HepG2 (cell line): ENCODE measurements at regions not wholly inside any gene's neighbourhood (a gene's known extent, or its start where the extent isn't known, plus 50 kb on each side); places are given as distances from the start of the nearest gene placed in this dataset.

Source experiments
- ATAC-seq: fragments of 200-7000 bp; cut with Tn5 transposase; 3 replicates; pipeline ENCODE4 v1.9.1; 2020; ENCODE audit warnings: mild to moderate bottlenecking, moderate library complexity
- BruUV-seq: library from RNA; stranded (reverse); fragments of 400-500 nt; replicated peaks from 2 replicates; lab custom pipeline; 2021; lab: Mats Ljungman, UMichigan
- CTCF ChIA-PET: fragments of 300-600 bp; formaldehyde crosslinking; extraction: SDS; loops from one replicate; lab custom pipeline; 2021; ENCODE audit warnings: low total read pairs, inconsistent platforms, low intra/inter-chr PET ratio; lab: Yijun Ruan, JAX
- POLR2A ChIA-PET: fragments of 350-600 bp; sonication (Branson Sonifier 250); formaldehyde crosslinking; loops from one replicate; lab custom pipeline; 2020; ENCODE audit warnings: antibody characterized with exemption, inconsistent platforms; lab: Yijun Ruan, JAX
- DNase-seq: peaks from one replicate; pipeline ENCODE4 v3.0.0-alpha.2; 2015; ENCODE audit warnings: low spot score
- FAIRE-seq: peaks from 3 replicates; lab custom pipeline; 2011; peaks lifted over from hg19 to GRCh38; lab: Jason Lieb, UNC
- H2AFZ ChIP-seq: one replicate; pipeline ENCODE4 v1.6.1; 2011; ENCODE audit warnings: low read length, inconsistent platforms
- H3K27ac ChIP-seq: fragments of 300-600 bp; 3 replicates; pipeline ENCODE4 v1.8.0; 2011; ENCODE audit warnings: mixed run types, mild to moderate bottlenecking, mixed read lengths, low read length, inconsistent platforms; ENCODE audit not compliant: insufficient read depth; ENCODE audit errors: extremely low read length
- H3K27me3 ChIP-seq, 2 experiments: fragments of 200-600 bp in 1 of 2; 2 replicates in 1 of 2; 3 replicates in 1 of 2; pipeline versions ENCODE4 v1.6.0 to v1.8.0; 2011; ENCODE audit warnings: low read length in 2 of 2, mild to moderate bottlenecking in 2 of 2, moderate library complexity in 2 of 2, inconsistent platforms in 1 of 2; ENCODE audit not compliant: insufficient read depth in 2 of 2, control insufficient read depth in 1 of 2
- H3K36me3 ChIP-seq, 2 experiments: fragments of 200-600 bp in 1 of 2; replicated peaks in 1 of 2; 2 replicates in 1 of 2; 3 replicates in 1 of 2; pipeline versions ENCODE4 v1.5.1 to v1.8.0; 2011; ENCODE audit warnings: low read length in 2 of 2, inconsistent platforms in 1 of 2; ENCODE audit not compliant: insufficient read depth in 2 of 2, control insufficient read depth in 1 of 2
- H3K4me1 ChIP-seq: 2 replicates; pipeline ENCODE4 v1.5.1; 2012; ENCODE audit warnings: low read length, inconsistent platforms; ENCODE audit not compliant: insufficient read depth
- H3K4me2 ChIP-seq: 2 replicates; pipeline ENCODE4 v1.6.0; 2011; ENCODE audit warnings: low read depth, low read length, inconsistent platforms
- H3K4me3 ChIP-seq, 3 experiments: fragments of 200-600 bp in 1 of 3; sonication (generic), shearing (Covaris generic) in 1 of 3; replicated peaks in 1 of 3; 2 replicates each; pipeline ENCODE4 v1.5.1; 2011 to 2016; ENCODE audit warnings: low read length in 3 of 3, inconsistent platforms in 2 of 3, low read depth in 2 of 3, mild to moderate bottlenecking in 2 of 3, control low read depth in 1 of 3, mixed read lengths in 1 of 3; ENCODE audit not compliant: insufficient read depth in 1 of 3
- H3K79me2 ChIP-seq: one replicate; pipeline ENCODE4 v1.6.1; 2011; ENCODE audit warnings: low read length, inconsistent platforms; ENCODE audit not compliant: insufficient read depth
- H3K9ac ChIP-seq: 2 replicates; pipeline ENCODE4 v1.6.0; 2011; ENCODE audit warnings: mild to moderate bottlenecking, low read depth, low read length, inconsistent platforms; ENCODE audit not compliant: insufficient read depth
- H3K9me3 ChIP-seq: 2 replicates; pipeline ENCODE4 v1.5.1; 2012; ENCODE audit warnings: mild to moderate bottlenecking, low read length
- H4K20me1 ChIP-seq: 2 replicates; pipeline ENCODE4 v1.6.0; 2011; ENCODE audit warnings: inconsistent platforms, mild to moderate bottlenecking, low read length, moderate library complexity; ENCODE audit not compliant: insufficient read depth
- CREB3 ChIP-seq: sonication (generic); formaldehyde crosslinking; IDR thresholded peaks from 2 replicates; pipeline ENCODE4 v1.5.0; 2020; ENCODE audit warnings: missing genetic modification reagents
- MAFF ChIP-seq: IDR thresholded peaks from 2 replicates; pipeline ENCODE4 v1.6.1; 2011; ENCODE audit warnings: low read depth, low read length, improper control_type of control experiment
- MAFK ChIP-seq, 2 experiments: IDR thresholded peaks in 1 of 2; conservative IDR thresholded peaks in 1 of 2; 2 replicates each; pipeline ENCODE4 v1.6.1; 2011; ENCODE audit warnings: improper control_type of control experiment in 2 of 2, low read length in 2 of 2
- ZSCAN9 ChIP-seq: IDR thresholded peaks from 2 replicates; pipeline ENCODE4 v1.6.1; 2016; ENCODE audit warnings: borderline replicate concordance
- WGBS: methylation state at CpG from one replicate; pipeline ENCODE4 v1.1.6; 2017; ENCODE audit warnings: low lambda C conversion rate; 5-methylcytosine and 5-hydroxymethylcytosine counted together
- in situ Hi-C: cut with HindIII; loops from 2 replicates; pipeline ENCODE4 v1.10.0; 2017; ENCODE audit warnings: low pct_unique_long_range_greater_than_20kb; ENCODE audit not compliant: extremely low pct_ligation_motif_present
- intact Hi-C: fragments of 100-400 bp; cut with micrococcal nuclease; formaldehyde crosslinking; loops from one replicate; pipeline ENCODE4 v1.10.0; 2022; ENCODE audit not compliant: unreplicated experiment

GRCh38 chr2:155675920-155676319 lies 656.6 kb downstream of the NR4A2 start:
- no TSS peak for BruUV-seq

GRCh38 chr2:155665704-155666103 lies 666.8 kb downstream of the NR4A2 start:
- in situ Hi-C loops (no loop called here), intact Hi-C loops (no loop called here)
- no peak for TF ChIP-seq CREB3
- no TSS peak for BruUV-seq
- Histone ChIP-seq H3K27me3 (no peaks in the 10 kb centered on the region), H3K9ac (no peak overlapping the region), H4K20me1 (no peaks in the 10 kb centered on the region), H3K36me3 (no peaks in the 10 kb centered on the region), H3K9me3 (peaks cover 6% of the 10 kb centered on the region; the same call in 1 of the 2 replicates), H3K4me1 (no peaks in the 10 kb centered on the region), H3K4me3 (no peak overlapping the region), H3K79me2 (no peaks in the 10 kb centered on the region), H2AFZ (no peak overlapping the region), H3K27ac (no peak overlapping the region), H3K4me2 (no peak overlapping the region)
- ChIA-PET POLR2A (no interaction called here), CTCF (no interaction called here)
- FAIRE-seq (no peak), ATAC-seq (no peak), DNase-seq (no peak)
- WGBS = 10% methylated on average over 5 of the region's 5 CpGs

More at GRCh38 chr2:155675920-155676319, 656.6 kb downstream of the NR4A2 start:
- ATAC-seq (no peak), DNase-seq (no peak), FAIRE-seq (no peak)
- H3K9me3 ChIP-seq = peaks cover 24% of the 10 kb centered on the region
- H3K4me3 ChIP-seq = no peak overlapping the region
- CTCF ChIA-PET = no interaction called here
- no peaks in the 10 kb centered on the region for H3K4me1 ChIP-seq
- H3K9ac ChIP-seq = no peak overlapping the region
- TF ChIP-seq MAFK (conservative IDR thresholded peaks at IDR 0.05 in 1 of 2, IDR thresholded peaks at IDR 0.05 in 1 of 2; ENCODE audit: low read length in 2 of 2) (peak; percentile 64 to 78), ZSCAN9 (CRISPR knock-in tag) (no peak), MAFF (peak; percentile 71; the same call in 1 of the 2 replicates)
- no peak overlapping the region for H3K27ac ChIP-seq
- H3K27me3 ChIP-seq = no peaks in the 10 kb centered on the region; a peak in 1 of 5 replicates
- H3K36me3 ChIP-seq = no peaks in the 10 kb centered on the region
- no peaks in the 10 kb centered on the region for H4K20me1 ChIP-seq
- intact Hi-C loops = no loop called here
- POLR2A ChIA-PET = no interaction called here
- no peak overlapping the region for H2AFZ ChIP-seq
- H3K4me2 ChIP-seq = no peak overlapping the region
- in situ Hi-C loops = no loop called here
- 0% methylated on average over 2 of the region's 2 CpGs for WGBS
- no peaks in the 10 kb centered on the region for H3K79me2 ChIP-seq
